ENCODE measurements at regions not wholly inside any gene's neighbourhood (a gene's known extent, or its start where the extent isn't known, plus 50 kb on each side); places are given as distances from the start of the nearest gene placed in this dataset.
"Not testable (repeated sequence)": the region's sequence is repeated elsewhere in the genome, so short reads cannot be mapped to it uniquely, and the experiment has no call there.

GRCh38 chr10:35778306-35778705 lies 136.2 kb upstream of the FZD8 start:
- no peaks in the 10 kb centered on the region for H3K27me3 ChIP-seq (replicated peaks; ENCODE audit: insufficient read depth, low read depth, low read length, poor library complexity)
- peaks cover 2% of the 10 kb centered on the region for H3K4me1 ChIP-seq (ENCODE audit: insufficient read depth, low read length, poor library complexity, severe bottlenecking)
- TF ChIP-seq EZH2 (IDR thresholded peaks at IDR 0.05; ENCODE audit: borderline replicate concordance, low read depth, low read length, poor library complexity, severe bottlenecking) (no peak), CTCF (conservative IDR thresholded peaks at IDR 0.05; ENCODE audit: low read depth, low read length) (no peak)
- ChIA-PET POLR2A (ENCODE audit: low non-redundant PET) (no interaction called here), CTCF (no interaction called here)
- BruUV-seq (replicated peaks): no TSS peak
- no peak for DNase-seq (ENCODE audit: low spot score)
- no peaks in the 10 kb centered on the region for H3K36me3 ChIP-seq (ENCODE audit: insufficient read depth, low read length, poor library complexity, severe bottlenecking)
- intact Hi-C loops (cut with micrococcal nuclease; ENCODE audit: unreplicated experiment): no loop called here
- no peak overlapping the region for H3K27ac ChIP-seq (ENCODE audit: low read depth, low read length, poor library complexity, severe bottlenecking)
- H3K9me3 ChIP-seq (ENCODE audit: low read depth, low read length, poor library complexity, severe bottlenecking): no peaks in the 10 kb centered on the region
- no peak overlapping the region for H3K4me3 ChIP-seq (ENCODE audit: low read depth, low read length, poor library complexity, severe bottlenecking)

- H3K9me3 ChIP-seq (ENCODE audit: low read depth, low read length, poor library complexity, severe bottlenecking); H3K4me1 ChIP-seq (ENCODE audit: insufficient read depth, low read length, poor library complexity, severe bottlenecking); BruUV-seq (replicated peaks); H3K27me3 ChIP-seq (replicated peaks; ENCODE audit: insufficient read depth, low read depth, low read length, poor library complexity); H3K27ac ChIP-seq (ENCODE audit: low read depth, low read length, poor library complexity, severe bottlenecking); H3K4me3 ChIP-seq (ENCODE audit: low read depth, low read length, poor library complexity, severe bottlenecking); DNase-seq (ENCODE audit: low spot score); POLR2A ChIA-PET (ENCODE audit: low non-redundant PET); H3K36me3 ChIP-seq (ENCODE audit: insufficient read depth, low read length, poor library complexity, severe bottlenecking); intact Hi-C loops (cut with micrococcal nuclease; ENCODE audit: unreplicated experiment); CTCF ChIA-PET: not testable (repeated sequence)
Observed at GRCh38 chr10:35776557-35776956, 134.5 kb upstream of the FZD8 start.

GRCh38 chr10:35774109-35774508 lies 132.0 kb upstream of the FZD8 start:
- POLR2A ChIA-PET (ENCODE audit: low non-redundant PET): no interaction called here

More at GRCh38 chr10:35774109-35774508, 132.0 kb upstream of the FZD8 start:
- intact Hi-C loops (cut with micrococcal nuclease; ENCODE audit: unreplicated experiment): no loop called here
- H3K27ac ChIP-seq (ENCODE audit: low read depth, low read length, poor library complexity, severe bottlenecking): no peak overlapping the region
- TF ChIP-seq EZH2 (IDR thresholded peaks at IDR 0.05; ENCODE audit: borderline replicate concordance, low read depth, low read length, poor library complexity, severe bottlenecking) (no peak), CTCF (conservative IDR thresholded peaks at IDR 0.05; ENCODE audit: low read depth, low read length) (no peak)
- DNase-seq (ENCODE audit: low spot score): no peak
- H3K4me1 ChIP-seq (ENCODE audit: insufficient read depth, low read length, poor library complexity, severe bottlenecking): no peaks in the 10 kb centered on the region
- no peaks in the 10 kb centered on the region for H3K27me3 ChIP-seq (replicated peaks; ENCODE audit: insufficient read depth, low read depth, low read length, poor library complexity)
- H3K36me3 ChIP-seq (ENCODE audit: insufficient read depth, low read length, poor library complexity, severe bottlenecking): no peaks in the 10 kb centered on the region
- H3K4me3 ChIP-seq (ENCODE audit: low read depth, low read length, poor library complexity, severe bottlenecking): no peak overlapping the region
- BruUV-seq (replicated peaks): no TSS peak
- no peaks in the 10 kb centered on the region for H3K9me3 ChIP-seq (ENCODE audit: low read depth, low read length, poor library complexity, severe bottlenecking)
- CTCF ChIA-PET: no interaction called here

Data from A673 (cell line).